HepG2 (cell line): ENCODE measurements at regions not wholly inside any gene's neighbourhood (a gene's known extent, or its start where the extent isn't known, plus 50 kb on each side); places are given as distances from the start of the nearest gene placed in this dataset.

ENCODE experiments used
- IRF2 ChIP-seq: IDR thresholded peaks from 2 replicates; pipeline ENCODE4 v1.6.1; 2018; ENCODE audit warnings: missing genetic modification reagents, missing compliant biosample characterization
- JUNB ChIP-seq: sonication (generic); formaldehyde crosslinking; IDR thresholded peaks from 2 replicates; pipeline ENCODE4 v1.8.0; 2022; ENCODE audit warnings: missing genetic modification reagents, mild to moderate bottlenecking, borderline replicate concordance
- TCF7L2 ChIP-seq: IDR thresholded peaks from 2 replicates; pipeline ENCODE4 v1.6.1; 2011; ENCODE audit warnings: mild to moderate bottlenecking, low read depth, low read length, moderate library complexity
- ZNF589 ChIP-seq: sonication (generic); formaldehyde crosslinking; conservative IDR thresholded peaks from 2 replicates; pipeline ENCODE4 v1.8.0; 2022; ENCODE audit warnings: mild to moderate bottlenecking, moderate library complexity, missing genetic modification reagents
- TF ChIP-seq, protein P1 (sequence below): IDR thresholded peaks from 2 replicates; pipeline ENCODE4 v1.6.1; 2012; ENCODE audit warnings: inconsistent platforms

DNA sequence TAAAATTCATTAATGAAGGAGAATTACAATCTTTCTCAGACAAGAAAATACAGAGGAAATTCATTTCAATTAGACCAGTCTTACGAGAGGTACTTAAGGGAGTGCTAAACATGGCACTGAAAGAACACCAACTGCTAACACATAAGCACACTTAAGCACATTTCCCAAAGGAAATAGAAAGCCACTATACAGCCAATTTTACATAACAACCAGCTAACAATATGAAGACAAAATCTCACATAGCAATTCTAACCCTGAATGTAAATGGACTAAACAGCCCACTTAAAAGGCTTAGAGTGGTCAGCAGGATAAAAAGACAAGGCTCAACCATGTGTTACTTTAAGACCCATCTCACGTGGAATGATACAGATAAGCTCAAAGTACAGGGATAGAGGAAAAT is 339.5 kb upstream of the LUZP2 start:
- TF ChIP-seq JUNB: no peak
- no peak for TF ChIP-seq IRF2
- no peak for TF ChIP-seq TCF7L2
- TF ChIP-seq, protein P1, sequence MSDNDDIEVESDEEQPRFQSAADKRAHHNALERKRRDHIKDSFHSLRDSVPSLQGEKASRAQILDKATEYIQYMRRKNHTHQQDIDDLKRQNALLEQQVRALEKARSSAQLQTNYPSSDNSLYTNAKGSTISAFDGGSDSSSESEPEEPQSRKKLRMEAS: no peak
- TF ChIP-seq ZNF589: no peak
